Fibroblast of skin of right quadriceps (primary cell): ENCODE measurements at regions not wholly inside any gene's neighbourhood (a gene's known extent, or its start where the extent isn't known, plus 50 kb on each side); places are given as distances from the start of the nearest gene placed in this dataset.
"Not testable (repeated sequence)": the region's sequence is repeated elsewhere in the genome, so short reads cannot be mapped to it uniquely, and the experiment has no call there.

Experiments
- DNase-seq: peaks from one replicate; pipeline ENCODE4 v3.0.0-alpha.2; 2013

DNA sequence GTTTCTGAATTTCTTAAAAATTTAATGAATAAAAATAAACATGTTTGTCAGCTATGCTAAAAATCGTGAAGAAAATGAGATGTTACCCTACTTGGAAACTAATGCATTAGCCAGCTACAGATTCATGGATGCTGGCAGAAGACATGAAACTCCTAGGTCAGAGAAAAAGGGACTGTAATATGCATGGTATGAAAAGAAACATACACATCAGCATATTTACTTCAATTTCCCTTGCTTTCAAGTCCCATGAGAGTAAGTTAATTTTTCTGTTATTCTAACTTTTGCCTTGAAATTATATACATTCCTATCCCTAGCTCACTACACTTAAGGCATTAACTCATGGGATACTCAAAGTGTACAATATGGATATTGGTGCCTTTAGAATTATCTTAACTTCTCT lies 2041.4 kb upstream of the LRRTM1 start:
- DNase-seq = no peak

- peak; percentile 7 for DNase-seq
Observed at GRCh38 chr2:82344670-82345069, 2040.1 kb upstream of the LRRTM1 start.

GRCh38 chr2:82342356-82342755 lies 2037.8 kb upstream of the LRRTM1 start:
- peak; percentile 4 for DNase-seq

DNA sequence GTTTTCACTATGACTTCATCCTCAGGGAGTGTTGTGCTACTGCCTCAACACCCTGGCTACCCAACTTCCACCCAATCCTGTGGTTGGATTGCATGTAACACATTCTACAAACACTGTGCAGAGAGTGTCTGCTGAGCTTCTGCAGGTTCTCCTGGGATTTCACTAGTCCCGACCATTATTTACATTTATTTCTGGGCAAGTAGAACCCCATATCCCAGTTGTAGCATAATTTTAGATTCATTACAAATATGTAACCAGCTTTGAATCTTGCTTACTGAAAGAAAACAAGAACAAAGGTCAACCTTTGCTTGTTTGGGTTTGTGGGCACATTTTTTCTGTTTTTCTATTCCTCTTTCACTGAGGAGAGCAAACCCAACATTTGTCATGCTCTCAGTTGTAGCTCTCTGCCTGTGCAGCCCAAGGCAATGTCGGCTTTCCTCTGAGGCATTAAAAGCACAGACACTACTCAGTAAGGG lies 2036.1 kb upstream of the LRRTM1 start:
- no peak for DNase-seq

DNA sequence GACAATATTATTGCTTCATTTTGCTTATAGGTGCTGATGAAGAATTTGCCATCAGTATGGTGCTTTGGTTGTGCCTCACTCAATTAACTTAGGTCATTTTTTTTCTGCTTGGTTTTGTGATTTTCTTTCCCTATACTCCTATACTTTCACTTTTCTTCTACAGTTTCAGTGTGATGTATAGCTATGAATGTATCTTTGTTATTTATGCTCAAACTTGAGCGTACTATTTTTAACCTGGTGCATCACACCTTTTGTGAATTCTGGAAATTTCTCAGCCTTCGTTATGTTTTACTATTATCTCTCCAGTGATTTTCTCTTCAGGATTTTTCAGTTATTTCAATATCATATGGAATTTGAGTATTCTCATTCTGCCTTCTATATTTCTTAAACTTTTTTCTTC lies 2035.3 kb upstream of the LRRTM1 start:
- no peak for DNase-seq

- DNase-seq = no peak
Observed at GRCh38 chr2:82333697-82334096, 2029.1 kb upstream of the LRRTM1 start.

DNA sequence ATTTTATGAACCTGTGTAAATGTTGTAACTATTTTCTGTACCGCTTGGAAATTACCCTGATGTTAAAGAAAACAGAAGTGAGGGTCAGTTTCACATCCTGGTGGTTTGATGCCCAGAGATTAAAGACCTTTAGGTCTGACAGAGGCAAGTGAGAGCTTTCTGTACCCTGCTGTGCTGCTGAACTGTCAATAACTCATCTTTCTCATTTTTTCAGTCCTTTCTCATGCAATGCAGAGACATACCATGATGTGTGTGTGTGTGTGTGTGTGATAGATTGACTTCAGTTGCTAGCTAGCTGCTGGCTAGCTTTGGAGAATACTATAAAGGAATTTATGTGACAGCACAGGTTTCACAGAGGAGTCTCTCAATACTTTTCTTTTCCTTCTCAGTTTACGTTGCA lies 2025.6 kb upstream of the LRRTM1 start:
- DNase-seq = no peak

- DNase-seq = not testable (repeated sequence)
Observed at GRCh38 chr2:82326180-82326767, 2021.7 kb upstream of the LRRTM1 start.

DNA sequence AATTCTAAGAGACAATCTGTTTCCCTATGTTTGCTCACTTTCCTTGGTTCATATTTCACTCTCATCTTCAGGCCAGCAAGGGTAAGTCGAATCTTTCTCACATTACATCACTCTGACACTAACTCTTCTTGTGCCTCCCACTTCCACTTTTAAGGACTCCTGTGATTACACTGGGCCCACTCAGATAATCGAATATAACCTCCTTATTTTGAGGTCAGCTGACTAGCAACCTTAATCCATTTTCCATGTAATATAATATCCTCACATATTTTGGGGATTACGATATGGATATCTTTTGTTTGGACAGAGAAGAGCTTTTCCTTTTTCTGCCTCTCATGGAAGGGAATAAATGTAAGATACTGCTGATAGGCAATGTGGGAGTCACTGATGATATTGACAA lies 2015.7 kb upstream of the LRRTM1 start:
- DNase-seq = peak; percentile 3

GRCh38 chr2:82317012-82317411 lies 2012.5 kb upstream of the LRRTM1 start:
- no peak for DNase-seq

DNA sequence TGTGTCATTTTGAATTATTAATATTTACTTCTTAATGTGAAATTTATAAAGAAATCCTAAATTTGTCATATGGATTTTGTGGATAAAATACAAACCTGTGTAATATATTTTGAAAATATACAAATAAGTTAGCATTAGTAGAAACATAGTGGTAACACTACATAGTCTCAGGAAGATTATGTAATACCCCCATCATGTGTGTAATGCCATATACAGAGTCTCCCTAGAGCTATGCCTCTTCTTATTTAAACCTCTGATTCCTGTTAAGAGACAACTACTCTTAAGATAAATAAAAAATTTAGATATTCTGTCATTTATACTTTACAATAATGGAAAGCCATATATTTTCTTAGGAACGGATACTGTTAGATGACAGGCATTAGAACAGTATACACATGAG lies 2012.0 kb upstream of the LRRTM1 start:
- DNase-seq = no peak

GRCh38 chr2:82314836-82315472 lies 2010.4 kb upstream of the LRRTM1 start:
- no peak for DNase-seq

GRCh38 chr2:82307511-82307910 lies 2003.0 kb upstream of the LRRTM1 start:
- DNase-seq = no peak

DNA sequence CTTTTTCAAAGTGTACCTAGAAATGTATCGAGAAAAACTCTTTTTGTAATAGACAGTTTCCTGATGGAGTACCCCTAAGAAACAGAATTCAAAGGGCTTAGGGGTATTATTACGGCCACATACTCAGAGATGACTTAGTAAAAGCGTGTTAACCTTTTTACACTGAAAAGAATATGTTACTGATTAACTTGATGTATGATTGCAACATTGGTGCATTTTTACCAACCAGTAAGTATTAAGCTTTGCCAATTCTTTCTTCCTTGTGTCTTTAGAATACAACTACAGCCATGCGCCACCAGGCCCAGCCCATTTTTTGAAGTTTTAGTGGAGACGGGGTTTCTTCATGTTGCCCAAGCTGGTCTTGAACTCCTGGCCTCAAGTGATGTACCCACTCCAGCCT lies 1997.0 kb upstream of the LRRTM1 start:
- no peak for DNase-seq

DNA sequence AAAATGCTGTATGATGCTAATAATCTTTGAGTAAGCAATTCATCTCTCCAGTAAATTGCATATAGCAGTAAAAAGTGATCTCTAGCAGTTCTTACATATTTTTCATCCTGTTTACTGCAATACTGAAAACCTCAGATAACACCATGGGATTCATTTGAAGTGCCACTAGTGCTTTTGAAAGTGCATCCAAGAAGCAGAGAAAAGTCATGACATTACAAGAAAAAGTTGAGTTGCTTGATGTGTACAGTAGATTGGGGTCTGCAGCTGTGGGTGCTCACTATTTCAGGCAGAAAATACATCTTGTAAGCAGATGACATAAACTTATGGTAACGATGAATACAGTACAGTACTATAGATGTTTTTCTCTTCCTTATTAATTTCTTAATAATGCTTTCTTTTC lies 1984.9 kb upstream of the LRRTM1 start:
- no peak for DNase-seq

GRCh38 chr2:82283075-82283474 lies 1978.5 kb upstream of the LRRTM1 start:
- DNase-seq = no peak

DNA sequence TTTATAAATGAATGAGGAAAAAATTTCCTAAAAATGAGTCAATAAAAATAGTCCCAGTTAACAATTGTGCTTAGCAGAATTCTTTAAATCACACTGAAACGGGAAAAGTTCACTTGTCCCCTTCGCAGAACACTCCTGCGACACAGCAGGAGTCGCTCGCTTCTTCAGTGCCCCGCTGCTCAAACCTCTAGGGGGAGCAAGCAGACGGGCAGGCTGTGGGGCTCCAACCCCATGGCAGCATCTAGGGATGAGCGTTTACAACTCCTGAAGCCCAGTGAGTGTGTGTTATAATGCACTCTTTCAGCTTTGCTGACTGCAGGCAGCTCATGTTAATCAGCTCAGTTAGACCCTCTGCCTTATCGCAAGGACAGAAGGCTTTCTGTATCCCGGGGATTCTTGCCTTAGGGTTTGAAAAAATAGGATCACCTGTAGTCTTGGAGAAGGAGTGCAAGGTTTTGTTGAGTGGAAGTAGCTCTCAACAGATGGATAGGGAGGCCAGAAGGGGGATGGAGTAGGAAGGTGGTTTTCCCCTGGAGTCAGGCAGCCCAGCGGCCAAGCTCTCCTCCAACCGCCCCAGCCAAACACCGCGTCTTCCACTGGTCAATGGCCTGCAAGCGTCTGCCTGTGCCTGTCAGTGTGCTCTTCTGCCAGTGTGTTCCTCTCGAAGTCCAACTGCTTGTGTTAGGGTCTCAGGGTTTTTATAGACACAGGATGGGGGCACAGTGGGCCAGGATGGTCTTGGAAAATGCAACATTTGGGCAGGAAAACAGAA lies 1977.7 kb upstream of the LRRTM1 start:
- no peak for DNase-seq

GRCh38 chr2:82279367-82279766 lies 1974.8 kb upstream of the LRRTM1 start:
- no peak for DNase-seq

- DNase-seq = no peak
Observed at GRCh38 chr2:82278416-82278815, 1973.9 kb upstream of the LRRTM1 start.

DNA sequence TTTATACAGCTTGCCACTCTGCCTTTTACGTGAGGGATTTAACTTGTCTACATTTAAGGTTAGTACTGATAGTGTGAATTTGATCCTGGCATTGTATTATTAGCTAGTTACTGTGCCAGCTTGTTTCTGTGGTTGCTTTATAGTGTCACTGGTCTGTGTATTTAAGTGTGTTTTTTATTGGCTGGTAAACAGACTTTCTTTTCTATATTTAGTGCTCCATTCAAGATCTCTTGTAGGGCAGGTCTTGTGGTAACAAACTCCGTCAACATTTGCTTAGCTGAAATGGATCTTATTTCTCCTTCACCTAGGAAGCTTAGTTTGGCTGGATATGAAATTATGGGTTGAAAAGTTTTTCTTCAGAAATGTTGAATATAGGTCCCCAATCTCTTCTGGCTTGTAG lies 1971.0 kb upstream of the LRRTM1 start:
- DNase-seq = no peak

DNA sequence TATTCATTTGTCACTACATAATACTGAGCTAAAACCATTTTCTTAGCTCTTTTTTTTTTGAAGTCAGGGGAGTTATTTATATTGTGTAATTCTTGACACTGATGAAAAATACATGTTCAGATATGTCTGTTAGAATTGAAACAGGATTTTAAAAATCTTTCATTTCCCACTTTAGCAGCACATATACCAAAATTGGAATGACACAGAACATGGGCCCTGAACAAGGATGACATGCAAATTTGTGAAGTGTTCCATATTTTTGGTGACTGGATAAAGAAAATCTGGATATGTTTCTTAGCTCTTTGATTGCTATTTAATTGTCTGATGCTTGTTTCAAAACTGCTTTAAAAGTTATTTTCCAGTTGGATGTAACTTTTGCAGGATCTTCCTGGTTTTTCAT lies 1963.9 kb upstream of the LRRTM1 start:
- DNase-seq = no peak

GRCh38 chr2:82260521-82260920 lies 1956.0 kb upstream of the LRRTM1 start:
- no peak for DNase-seq

DNA sequence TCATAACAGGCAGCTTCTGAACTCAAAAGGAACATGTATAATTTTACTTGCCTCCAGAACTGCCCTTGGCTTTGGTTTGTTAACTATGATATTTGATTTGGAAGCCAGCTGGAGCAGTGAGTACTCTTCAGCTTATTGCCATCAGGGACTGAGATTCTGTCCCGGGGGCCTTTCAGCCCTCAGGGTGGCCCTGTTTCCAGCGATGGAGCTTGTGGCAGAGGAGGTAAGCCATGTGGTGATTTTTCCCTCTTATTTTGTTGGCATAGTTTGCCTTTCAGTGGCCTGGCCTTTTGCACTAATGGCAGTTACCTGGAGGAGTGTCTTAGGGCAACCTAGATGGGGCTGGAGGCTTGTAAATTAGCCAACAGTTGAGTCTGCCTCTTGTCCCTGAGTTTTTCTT lies 1955.0 kb upstream of the LRRTM1 start:
- DNase-seq = no peak
